Esophagus squamous epithelium (tissue), 4 donors: ENCODE measurements at regions not wholly inside any gene's neighbourhood (a gene's known extent, or its start where the extent isn't known, plus 50 kb on each side); places are given as distances from the start of the nearest gene placed in this dataset.

Experiments
- CTCF ChIP-seq, 6 experiments: fragments of 450-650 bp in 4 of 6; fragments of 200-600 bp in 2 of 6; sonication (generic) in 2 of 6; IDR thresholded peaks; one replicate each; pipeline ENCODE4 v1.5.1; 2016 to 2019; ENCODE audit warnings: antibody characterized with exemption in 6 of 6, mild to moderate bottlenecking in 4 of 6, moderate library complexity in 4 of 6
- POLR2A ChIP-seq, 4 donors: fragments of 450-650 bp; IDR thresholded peaks; one replicate each; pipeline ENCODE4 v1.6.1; 2017; ENCODE audit warnings: antibody characterized with exemption in 4 of 4, mild to moderate bottlenecking in 4 of 4, moderate library complexity in 3 of 4

DNA sequence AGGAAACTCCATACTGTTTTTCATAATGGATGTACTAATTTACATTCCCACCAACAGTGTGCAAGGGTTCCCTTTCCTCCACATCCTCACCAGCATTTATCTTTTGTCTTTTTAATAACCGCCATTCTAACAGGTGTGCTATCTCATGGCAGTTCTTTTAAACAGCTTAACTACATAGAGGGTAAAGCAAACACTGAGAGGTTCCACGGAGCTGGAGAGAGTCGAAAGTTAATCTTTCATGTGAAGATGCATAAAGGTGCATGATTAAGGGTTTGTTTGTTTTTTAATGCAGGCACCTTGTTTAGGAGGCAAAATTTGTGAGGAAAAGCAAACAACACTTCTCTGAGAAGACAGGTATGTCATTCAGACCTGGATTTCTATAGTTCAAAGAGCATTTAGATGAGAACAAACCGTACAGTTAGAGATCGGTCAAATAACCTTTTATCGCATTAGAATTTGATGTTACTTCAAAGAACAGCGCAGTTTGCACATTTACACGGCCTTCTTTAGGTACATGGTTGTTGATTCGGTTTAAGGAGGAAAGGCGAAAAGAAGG, 193.9 kb downstream of the RBM26 start:
- TF ChIP-seq CTCF (IDR thresholded peaks at IDR 0.05) (no peak), POLR2A (IDR thresholded peaks at IDR 0.05) (no peak)
